ENCODE measurements at regions not wholly inside any gene's neighbourhood (a gene's known extent, or its start where the extent isn't known, plus 50 kb on each side); places are given as distances from the start of the nearest gene placed in this dataset.

DNA sequence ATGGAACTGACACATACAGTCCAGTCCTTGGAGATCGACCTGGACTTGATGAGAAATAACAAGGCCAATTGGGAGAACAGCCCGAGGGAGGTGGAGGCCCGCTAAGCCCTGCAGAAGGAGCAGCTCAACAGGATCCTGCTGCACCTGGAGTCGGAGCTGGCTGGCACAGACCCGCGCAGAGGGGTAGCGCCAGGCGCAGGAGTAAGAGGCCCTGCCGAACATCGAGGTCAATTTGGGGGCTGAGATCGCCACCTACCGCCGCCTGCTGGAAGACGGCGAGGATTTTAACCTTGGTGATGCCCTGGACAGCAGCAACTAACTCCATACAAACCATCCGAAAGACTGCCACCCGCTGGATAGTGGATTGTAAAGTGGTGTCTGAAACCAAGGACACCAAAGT, 1610.1 kb upstream of the ACO1 start:
- H3K27ac Mint-ChIP-seq: no peak overlapping the region
- H3K4me3 Mint-ChIP-seq: no peak overlapping the region
- H3K4me1 Mint-ChIP-seq (ENCODE audit: low read depth): no peaks in the 10 kb centered on the region
- H3K9me3 Mint-ChIP-seq: no peaks in the 10 kb centered on the region
- H3K27me3 Mint-ChIP-seq (ENCODE audit: low read depth): no peaks in the 10 kb centered on the region
- no peak for DNase-seq (ENCODE audit: low spot score)
- no peaks in the 10 kb centered on the region for H3K36me3 Mint-ChIP-seq (ENCODE audit: low read depth)

DNA sequence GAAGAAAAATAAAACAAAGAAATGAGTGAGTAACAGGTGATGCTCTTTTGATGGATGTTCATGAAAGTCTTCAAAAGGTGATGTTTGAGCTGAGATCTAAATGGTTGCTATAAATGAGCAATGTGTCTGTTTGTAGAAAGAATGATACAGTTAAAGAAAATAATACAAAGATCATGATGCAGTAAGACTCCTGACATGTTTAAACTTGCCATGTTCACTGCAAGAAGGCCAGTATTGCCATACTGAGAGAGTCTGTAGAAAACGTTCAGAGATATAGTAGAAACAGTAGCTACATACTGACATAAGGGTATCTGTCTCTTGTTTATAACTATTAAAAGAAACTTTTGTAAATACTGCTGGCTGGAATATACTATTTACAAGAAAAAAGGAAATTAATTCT, 1609.2 kb upstream of the ACO1 start:
- Mint-ChIP-seq H3K4me3 (no peak overlapping the region), H3K27ac (no peak overlapping the region), H3K4me1 (ENCODE audit: low read depth) (no peaks in the 10 kb centered on the region), H3K9me3 (no peaks in the 10 kb centered on the region), H3K36me3 (ENCODE audit: low read depth) (no peaks in the 10 kb centered on the region), H3K27me3 (ENCODE audit: low read depth) (no peaks in the 10 kb centered on the region)
- DNase-seq (ENCODE audit: low spot score): no peak

GRCh38 chr9:30796764-30797163, 1587.7 kb upstream of the ACO1 start:
- H3K27me3 Mint-ChIP-seq (ENCODE audit: low read depth): no peaks in the 10 kb centered on the region
- H3K36me3 Mint-ChIP-seq (ENCODE audit: low read depth): no peaks in the 10 kb centered on the region
- H3K9me3 Mint-ChIP-seq: no peaks in the 10 kb centered on the region
- H3K4me3 Mint-ChIP-seq: no peak overlapping the region
- no peaks in the 10 kb centered on the region for H3K4me1 Mint-ChIP-seq (ENCODE audit: low read depth)
- H3K27ac Mint-ChIP-seq: no peak overlapping the region
- no peak for DNase-seq (ENCODE audit: low spot score)

DNA sequence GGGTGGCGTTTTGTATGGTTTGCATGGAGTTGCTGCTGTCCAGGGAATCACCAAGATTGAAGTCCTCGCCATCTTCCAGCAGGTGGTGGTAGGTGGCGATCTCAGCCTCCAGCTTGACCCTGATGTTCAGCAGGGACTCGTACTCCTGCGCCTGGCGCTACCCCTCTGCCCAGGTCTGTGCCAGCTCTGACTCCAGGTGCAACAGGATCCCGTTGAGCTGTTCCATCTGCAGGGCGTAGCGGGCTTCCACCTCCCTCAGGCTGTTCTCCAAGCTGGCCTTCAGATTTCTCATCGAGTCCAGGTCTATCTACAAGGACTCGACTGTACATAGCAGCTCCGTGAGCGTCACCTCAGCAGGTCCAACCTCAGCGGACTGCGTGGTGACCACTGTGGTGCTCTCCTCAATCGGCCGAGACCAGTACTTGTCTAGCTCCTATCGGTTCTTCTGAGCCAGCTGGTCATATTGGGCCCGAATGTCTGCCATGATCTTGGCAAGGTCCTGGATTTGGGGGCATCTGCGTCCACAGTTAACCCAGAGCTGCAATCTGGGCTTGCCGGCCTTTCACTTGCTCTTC, 1584.8 kb upstream of the ACO1 start:
- Mint-ChIP-seq H3K36me3 (ENCODE audit: low read depth) (no peaks in the 10 kb centered on the region), H3K27ac (no peak overlapping the region), H3K4me3 (no peak overlapping the region), H3K4me1 (ENCODE audit: low read depth) (no peaks in the 10 kb centered on the region), H3K9me3 (no peaks in the 10 kb centered on the region), H3K27me3 (ENCODE audit: low read depth) (no peaks in the 10 kb centered on the region)
- DNase-seq (ENCODE audit: low spot score): no peak

GRCh38 chr9:30800421-30800820, 1584.0 kb upstream of the ACO1 start:
- no peaks in the 10 kb centered on the region for H3K36me3 Mint-ChIP-seq (ENCODE audit: low read depth)
- no peaks in the 10 kb centered on the region for H3K27me3 Mint-ChIP-seq (ENCODE audit: low read depth)

GRCh38 chr9:30812821-30813220, 1571.6 kb upstream of the ACO1 start:
- no peaks in the 10 kb centered on the region for H3K9me3 Mint-ChIP-seq
- DNase-seq (ENCODE audit: low spot score): no peak
- H3K4me3 Mint-ChIP-seq: no peak overlapping the region
- H3K27ac Mint-ChIP-seq: no peak overlapping the region
- no peaks in the 10 kb centered on the region for H3K36me3 Mint-ChIP-seq (ENCODE audit: low read depth)
- no peaks in the 10 kb centered on the region for H3K4me1 Mint-ChIP-seq (ENCODE audit: low read depth)
- no peaks in the 10 kb centered on the region for H3K27me3 Mint-ChIP-seq (ENCODE audit: low read depth)

More at GRCh38 chr9:30800421-30800820, 1584.0 kb upstream of the ACO1 start:
- DNase-seq (ENCODE audit: low spot score): no peak
- no peak overlapping the region for H3K4me3 Mint-ChIP-seq
- H3K4me1 Mint-ChIP-seq (ENCODE audit: low read depth): no peaks in the 10 kb centered on the region
- no peaks in the 10 kb centered on the region for H3K9me3 Mint-ChIP-seq
- H3K27ac Mint-ChIP-seq: no peak overlapping the region

DNA sequence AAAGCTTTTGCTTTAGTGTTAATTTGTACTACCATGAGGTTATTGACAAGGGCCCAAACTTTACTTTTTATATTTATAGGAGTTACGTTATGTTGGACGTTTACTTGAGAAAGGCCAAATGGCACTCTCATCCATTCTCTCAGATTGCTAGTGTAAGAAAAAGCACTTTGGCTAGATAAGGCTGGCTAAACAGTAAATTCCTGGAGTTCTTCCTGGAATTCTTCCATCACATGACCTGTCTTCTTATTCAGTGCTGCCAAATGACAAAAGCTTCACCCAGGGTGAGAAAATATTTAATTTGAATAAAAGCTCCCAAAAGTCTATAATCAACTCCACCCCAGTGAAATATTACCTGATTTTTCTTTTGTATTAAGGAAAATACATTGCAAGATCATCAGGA, 1568.9 kb upstream of the ACO1 start:
- no peak overlapping the region for H3K4me3 Mint-ChIP-seq
- H3K27ac Mint-ChIP-seq: no peak overlapping the region
- H3K4me1 Mint-ChIP-seq (ENCODE audit: low read depth): no peaks in the 10 kb centered on the region
- no peaks in the 10 kb centered on the region for H3K36me3 Mint-ChIP-seq (ENCODE audit: low read depth)
- DNase-seq (ENCODE audit: low spot score): no peak
- no peaks in the 10 kb centered on the region for H3K9me3 Mint-ChIP-seq
- no peaks in the 10 kb centered on the region for H3K27me3 Mint-ChIP-seq (ENCODE audit: low read depth)

DNA sequence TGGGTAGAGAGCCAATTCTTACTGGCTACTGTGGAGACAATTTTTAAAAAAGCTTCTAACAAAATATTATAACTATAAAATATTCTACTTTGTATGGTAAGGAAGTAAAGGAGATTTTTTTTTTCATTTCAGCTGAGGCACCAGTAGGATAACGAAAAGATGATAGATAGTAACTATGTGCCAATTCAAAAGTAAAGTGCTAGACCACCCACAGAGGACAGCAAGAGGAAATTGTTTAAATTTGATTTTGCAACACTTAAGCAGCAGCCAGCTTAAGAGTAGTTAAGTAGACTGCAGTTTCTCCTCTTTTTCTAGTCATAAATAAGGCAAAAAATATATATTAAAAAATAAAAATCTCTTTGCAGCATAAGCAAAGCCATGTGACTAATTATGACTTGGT, 1539.3 kb upstream of the ACO1 start:
- Mint-ChIP-seq H3K36me3 (ENCODE audit: low read depth) (no peaks in the 10 kb centered on the region), H3K27ac (no peak overlapping the region), H3K9me3 (no peaks in the 10 kb centered on the region), H3K4me1 (ENCODE audit: low read depth) (no peaks in the 10 kb centered on the region), H3K4me3 (no peak overlapping the region), H3K27me3 (ENCODE audit: low read depth) (no peaks in the 10 kb centered on the region)
- no peak for DNase-seq (ENCODE audit: low spot score)

- DNase-seq (ENCODE audit: low spot score): no peak
- Mint-ChIP-seq H3K27ac (no peak overlapping the region), H3K9me3 (no peaks in the 10 kb centered on the region), H3K27me3 (ENCODE audit: low read depth) (no peaks in the 10 kb centered on the region), H3K36me3 (ENCODE audit: low read depth) (no peaks in the 10 kb centered on the region), H3K4me1 (ENCODE audit: low read depth) (no peaks in the 10 kb centered on the region), H3K4me3 (no peak overlapping the region)
Observed at GRCh38 chr9:30846651-30847050, 1537.8 kb upstream of the ACO1 start.

DNA sequence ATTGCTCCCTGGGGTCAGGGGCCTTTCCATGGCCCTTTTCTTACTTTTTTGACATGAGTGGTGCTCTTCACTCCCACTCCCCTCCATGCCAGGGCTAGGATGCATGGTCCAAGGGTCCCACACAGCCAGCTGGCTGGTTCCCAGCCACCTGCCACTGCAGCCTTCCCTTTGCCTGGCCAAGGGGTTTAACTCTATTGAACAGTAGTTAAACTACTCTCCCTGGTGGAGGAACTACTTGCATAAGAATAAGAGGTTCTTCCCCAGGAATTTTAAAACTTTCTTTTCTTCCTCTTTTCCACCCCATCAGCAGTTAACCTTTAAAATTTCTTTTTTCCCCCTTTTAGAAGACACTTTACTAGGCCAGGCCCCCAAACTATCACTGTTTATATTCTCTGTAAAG, 1532.8 kb upstream of the ACO1 start:
- DNase-seq (ENCODE audit: low spot score): no peak
- no peak overlapping the region for H3K4me3 Mint-ChIP-seq
- H3K4me1 Mint-ChIP-seq (ENCODE audit: low read depth): no peaks in the 10 kb centered on the region
- H3K27me3 Mint-ChIP-seq (ENCODE audit: low read depth): no peaks in the 10 kb centered on the region
- no peaks in the 10 kb centered on the region for H3K36me3 Mint-ChIP-seq (ENCODE audit: low read depth)
- H3K27ac Mint-ChIP-seq: no peak overlapping the region
- no peaks in the 10 kb centered on the region for H3K9me3 Mint-ChIP-seq

DNA sequence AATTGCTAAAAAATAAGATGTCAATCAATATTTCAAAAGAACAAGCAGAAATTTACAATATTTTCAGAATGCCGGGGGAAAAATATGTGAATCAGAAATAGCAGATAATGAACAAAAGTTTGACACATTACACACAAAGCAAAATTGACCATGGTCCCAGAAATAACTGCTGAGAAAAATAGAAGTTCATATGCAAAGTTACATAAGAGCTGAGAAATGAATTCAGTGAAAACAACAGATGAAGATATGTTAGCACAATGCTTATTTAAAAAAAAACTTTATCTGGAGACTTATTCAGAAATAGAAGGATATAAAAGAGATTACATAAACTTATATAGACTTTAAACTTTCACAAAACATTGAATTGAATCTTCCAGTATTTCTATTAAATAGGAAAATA, 1483.7 kb upstream of the ACO1 start:
- DNase-seq (ENCODE audit: low spot score): no peak
- Mint-ChIP-seq H3K27ac (no peak overlapping the region), H3K9me3 (no peaks in the 10 kb centered on the region), H3K4me3 (no peak overlapping the region), H3K27me3 (ENCODE audit: low read depth) (no peaks in the 10 kb centered on the region), H3K4me1 (ENCODE audit: low read depth) (no peaks in the 10 kb centered on the region), H3K36me3 (ENCODE audit: low read depth) (no peaks in the 10 kb centered on the region)

GRCh38 chr9:30913331-30913730, 1471.1 kb upstream of the ACO1 start:
- DNase-seq (ENCODE audit: low spot score): no peak
- no peak overlapping the region for H3K4me3 Mint-ChIP-seq
- H3K4me1 Mint-ChIP-seq (ENCODE audit: low read depth): no peaks in the 10 kb centered on the region
- H3K9me3 Mint-ChIP-seq: no peaks in the 10 kb centered on the region
- H3K36me3 Mint-ChIP-seq (ENCODE audit: low read depth): no peaks in the 10 kb centered on the region
- no peak overlapping the region for H3K27ac Mint-ChIP-seq
- H3K27me3 Mint-ChIP-seq (ENCODE audit: low read depth): no peaks in the 10 kb centered on the region

DNA sequence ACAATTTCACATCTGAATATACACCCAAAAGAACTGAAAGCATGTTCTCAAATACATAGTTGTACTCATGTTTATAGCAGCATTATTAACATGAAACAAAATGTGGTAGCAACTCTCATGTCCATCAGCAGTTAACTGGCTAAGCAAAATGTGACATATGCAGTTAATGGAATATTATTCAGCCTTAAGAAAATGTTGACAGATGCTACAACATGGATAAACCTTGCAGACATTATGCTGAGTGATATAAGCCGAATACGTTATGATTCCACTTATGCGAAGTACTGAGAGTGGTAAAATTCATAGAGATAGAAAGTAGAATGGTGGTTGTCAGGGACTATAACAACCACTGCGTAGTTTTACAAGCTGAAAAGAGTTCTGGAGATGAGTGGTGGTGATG, 1469.0 kb upstream of the ACO1 start:
- H3K9me3 Mint-ChIP-seq: no peaks in the 10 kb centered on the region
- H3K27ac Mint-ChIP-seq: no peak overlapping the region
- no peaks in the 10 kb centered on the region for H3K36me3 Mint-ChIP-seq (ENCODE audit: low read depth)
- no peak for DNase-seq (ENCODE audit: low spot score)
- no peak overlapping the region for H3K4me3 Mint-ChIP-seq
- H3K4me1 Mint-ChIP-seq (ENCODE audit: low read depth): no peaks in the 10 kb centered on the region
- H3K27me3 Mint-ChIP-seq (ENCODE audit: low read depth): no peaks in the 10 kb centered on the region

GRCh38 chr9:30925126-30925525, 1459.3 kb upstream of the ACO1 start:
- Mint-ChIP-seq H3K9me3 (no peaks in the 10 kb centered on the region), H3K36me3 (ENCODE audit: low read depth) (no peaks in the 10 kb centered on the region), H3K27ac (no peak overlapping the region), H3K27me3 (ENCODE audit: low read depth) (no peaks in the 10 kb centered on the region), H3K4me3 (no peak overlapping the region), H3K4me1 (ENCODE audit: low read depth) (no peaks in the 10 kb centered on the region)
- DNase-seq (ENCODE audit: low spot score): no peak

DNA sequence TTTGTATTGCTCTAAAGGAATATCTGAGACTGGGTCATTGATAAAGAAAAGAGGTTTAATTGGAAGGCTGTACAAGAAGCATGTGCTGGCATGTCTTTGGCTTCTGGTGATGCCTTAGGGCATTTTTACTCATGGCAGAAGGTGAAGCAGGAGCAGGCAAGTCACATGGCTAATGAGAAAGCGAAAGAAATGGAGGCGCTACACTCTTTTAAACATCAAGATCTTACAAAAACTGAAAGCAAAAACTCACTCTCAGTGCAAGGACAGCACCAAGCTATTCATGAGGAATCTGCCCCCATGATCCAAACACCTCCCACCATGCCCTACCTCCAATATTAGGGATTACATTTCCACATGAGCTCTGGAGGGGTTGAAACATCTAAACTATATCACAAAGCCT, 1458.8 kb upstream of the ACO1 start:
- no peak overlapping the region for H3K27ac Mint-ChIP-seq
- H3K4me1 Mint-ChIP-seq (ENCODE audit: low read depth): no peaks in the 10 kb centered on the region
- no peak for DNase-seq (ENCODE audit: low spot score)
- no peaks in the 10 kb centered on the region for H3K27me3 Mint-ChIP-seq (ENCODE audit: low read depth)
- H3K36me3 Mint-ChIP-seq (ENCODE audit: low read depth): no peaks in the 10 kb centered on the region
- H3K4me3 Mint-ChIP-seq: no peak overlapping the region
- no peaks in the 10 kb centered on the region for H3K9me3 Mint-ChIP-seq

All from T-helper 2 cell treated with Interferon-gamma antibody and Interleukin-4, amounts not matched to agents 5 μg/mL and 100 μg/mL, for 36 hours (primary cell).